ENCODE measurements at regions not wholly inside any gene's neighbourhood (a gene's known extent, or its start where the extent isn't known, plus 50 kb on each side); places are given as distances from the start of the nearest gene placed in this dataset.

- DNase-seq (ENCODE audit: low read depth), result no peak
Measured at GRCh38 chr12:65546528-65546927, 268.0 kb downstream of the MSRB3 start.

- peak; percentile 66 for DNase-seq (ENCODE audit: low read depth)
Measured at GRCh38 chr12:65556676-65557437, 267.4 kb upstream of the HMGA2 start.

GRCh38 chr12:65557438-65558181 lies 266.7 kb upstream of the HMGA2 start:
- DNase-seq (ENCODE audit: low read depth), result no peak

GRCh38 chr12:65560286-65560685 lies 264.0 kb upstream of the HMGA2 start:
- peak; percentile 18 for DNase-seq (ENCODE audit: low read depth)

GRCh38 chr12:65561798-65562382 lies 262.4 kb upstream of the HMGA2 start:
- peak; percentile 95 for DNase-seq (ENCODE audit: low read depth)

- DNase-seq (ENCODE audit: low read depth), result peak; percentile 86
Measured at GRCh38 chr12:65565601-65566560, 258.4 kb upstream of the HMGA2 start.

GRCh38 chr12:65566751-65567150 lies 257.5 kb upstream of the HMGA2 start:
- DNase-seq (ENCODE audit: low read depth), result no peak

GRCh38 chr12:65567820-65568219 lies 256.5 kb upstream of the HMGA2 start:
- DNase-seq (ENCODE audit: low read depth), result no peak

- peak; percentile 64 for DNase-seq (ENCODE audit: low read depth)
Measured at GRCh38 chr12:65568517-65568916, 255.8 kb upstream of the HMGA2 start.

- no peak for DNase-seq (ENCODE audit: low read depth)
Measured at GRCh38 chr12:65570451-65571130, 253.7 kb upstream of the HMGA2 start.

- DNase-seq (ENCODE audit: low read depth), result no peak
Measured at GRCh38 chr12:65574867-65575266, 249.4 kb upstream of the HMGA2 start.

- DNase-seq (ENCODE audit: low read depth), result no peak
Measured at GRCh38 chr12:65584016-65584415, 240.3 kb upstream of the HMGA2 start.

GRCh38 chr12:65585648-65586602 lies 238.4 kb upstream of the HMGA2 start:
- no peak for DNase-seq (ENCODE audit: low read depth)

GRCh38 chr12:65586796-65587195 lies 237.5 kb upstream of the HMGA2 start:
- no peak for DNase-seq (ENCODE audit: low read depth)

- DNase-seq (ENCODE audit: low read depth), result peak; percentile 39
Measured at GRCh38 chr12:65590318-65590717, 234.0 kb upstream of the HMGA2 start.

- DNase-seq (ENCODE audit: low read depth), result no peak
Measured at GRCh38 chr12:65592416-65592815, 231.9 kb upstream of the HMGA2 start.

- no peak for DNase-seq (ENCODE audit: low read depth)
Measured at GRCh38 chr12:65593239-65593701, 231.0 kb upstream of the HMGA2 start.

GRCh38 chr12:65594409-65594808 lies 229.9 kb upstream of the HMGA2 start:
- no peak for DNase-seq (ENCODE audit: low read depth)

- DNase-seq (ENCODE audit: low read depth), result no peak
Measured at GRCh38 chr12:65595016-65595560, 229.2 kb upstream of the HMGA2 start.

All from HT1080 (cell line).